H1 (cell line): ENCODE measurements at regions not wholly inside any gene's neighbourhood (a gene's known extent, or its start where the extent isn't known, plus 50 kb on each side); places are given as distances from the start of the nearest gene placed in this dataset.

Experiments
- CBX5 ChIP-seq: fragments of 300-800, 300-1000 bp; sonication (generic); IDR thresholded peaks from 2 replicates; pipeline ENCODE4 v1.7.1; 2016; ENCODE audit warnings: antibody characterized with exemption, low read length, low read depth
- RBBP5 ChIP-seq: IDR thresholded peaks from 2 replicates; pipeline ENCODE4 v1.7.1; 2012; ENCODE audit warnings: low read depth, mild to moderate bottlenecking, inconsistent platforms, low read length, moderate library complexity, borderline replicate concordance

GRCh38 chr12:46110223-46110611, 119.8 kb upstream of the SCAF11 start:
- TF ChIP-seq RBBP5 (no peak), CBX5 (no peak)
